HL-60 (cell line): ENCODE measurements at regions not wholly inside any gene's neighbourhood (a gene's known extent, or its start where the extent isn't known, plus 50 kb on each side); places are given as distances from the start of the nearest gene placed in this dataset.

Source experiments
- CTCF ChIP-seq: IDR thresholded peaks from one replicate; pipeline ENCODE4 v1.5.1; 2011; ENCODE audit warnings: low read length, control low read depth, inconsistent platforms; ENCODE audit not compliant: insufficient read depth
- GABPA ChIP-seq: IDR thresholded peaks from 2 replicates; pipeline ENCODE4 v1.6.1; 2012; ENCODE audit warnings: low read depth

- no peak for TF ChIP-seq CTCF
- no peak for TF ChIP-seq GABPA
Measured at GRCh38 chr5:1670351-1670750, 129.3 kb downstream of the MRPL36 start.
